GM12878 (cell line): ENCODE measurements at regions not wholly inside any gene's neighbourhood (a gene's known extent, or its start where the extent isn't known, plus 50 kb on each side); places are given as distances from the start of the nearest gene placed in this dataset.

Source experiments
- ATAC-seq: fragments of 200-7000 bp; cut with Tn5 transposase; 3 replicates; pipeline ENCODE4 v1.9.1; 2020; ENCODE audit warnings: mild to moderate bottlenecking, moderate library complexity
- BruUV-seq: library from RNA; stranded (reverse); fragments of 400-500 nt; replicated peaks from 2 replicates; lab custom pipeline; 2021; lab: Mats Ljungman, UMichigan
- CTCF ChIA-PET: fragments of 300-600 bp; sonication (Branson Sonifier 250); formaldehyde crosslinking; extraction: SDS; loops from one replicate; lab custom pipeline; 2021; ENCODE audit warnings: inconsistent platforms; lab: Yijun Ruan, JAX
- POLR2A ChIA-PET: fragments of 350-600 bp; formaldehyde crosslinking; extraction: SDS; loops from one replicate; lab custom pipeline; 2021; ENCODE audit warnings: inconsistent platforms; lab: Charles Lee
- RAD21 ChIA-PET: fragments of 300-600 bp; sonication (Branson Sonifier 250); formaldehyde crosslinking; loops from one replicate; lab custom pipeline; 2023; ENCODE audit warnings: antibody characterized with exemption; ENCODE audit not compliant: unreplicated experiment; lab: Charles Lee
- SMC1A ChIA-PET: fragments of 300-600 bp; sonication (Branson Sonifier 250); formaldehyde crosslinking; loops from one replicate; lab custom pipeline; 2023; ENCODE audit not compliant: unreplicated experiment, uncharacterized antibody; lab: Charles Lee
- DNase-seq: peaks from one replicate; pipeline ENCODE4 v3.0.0-alpha.2; 2011; ENCODE audit warnings: low read depth, low spot score
- FAIRE-seq: peaks from 3 replicates; lab custom pipeline; 2011; peaks lifted over from hg19 to GRCh38; lab: Jason Lieb, UNC
- H2AFZ ChIP-seq: 2 replicates; pipeline ENCODE4 v1.6.0; 2011; ENCODE audit warnings: low read depth, low read length, control low read depth; ENCODE audit not compliant: control insufficient read depth
- H3K27ac ChIP-seq: 2 replicates; pipeline ENCODE4 v1.5.1; 2011; ENCODE audit warnings: control low read depth; ENCODE audit not compliant: control insufficient read depth, insufficient read depth
- H3K27me3 ChIP-seq, 2 experiments: replicated peaks in 1 of 2; 2 replicates each; pipeline versions ENCODE4 v1.6.0 to v1.6.1; 2011; ENCODE audit warnings: low read length in 1 of 2; ENCODE audit not compliant: control insufficient read depth in 2 of 2, insufficient read depth in 2 of 2
- H3K36me3 ChIP-seq, 2 experiments: 2 replicates each; pipeline ENCODE4 v1.5.1; 2011; ENCODE audit warnings: low read length in 1 of 2; ENCODE audit not compliant: control insufficient read depth in 2 of 2, insufficient read depth in 2 of 2
- H3K4me1 ChIP-seq: 2 replicates; pipeline ENCODE4 v1.6.1; 2011; ENCODE audit warnings: mild to moderate bottlenecking, low read length, moderate library complexity, mixed read lengths; ENCODE audit not compliant: control insufficient read depth, insufficient read depth
- H3K4me2 ChIP-seq: 2 replicates; pipeline ENCODE4 v1.6.0; 2011; ENCODE audit warnings: control low read depth; ENCODE audit not compliant: control insufficient read depth, insufficient read depth
- H3K4me3 ChIP-seq: fragments of 200-600 bp; sonication (generic); 2 replicates; pipeline ENCODE4 v1.5.1; 2016
- H3K79me2 ChIP-seq: 2 replicates; pipeline ENCODE4 v1.6.0; 2011; ENCODE audit warnings: low read length; ENCODE audit not compliant: control insufficient read depth, insufficient read depth
- H3K9ac ChIP-seq: 2 replicates; pipeline ENCODE4 v1.8.0; 2011; ENCODE audit warnings: low read length, control low read depth, mixed read lengths; ENCODE audit not compliant: control insufficient read depth, insufficient read depth
- H3K9me3 ChIP-seq: replicated peaks from 3 replicates; pipeline ENCODE4 v1.5.1; 2011; ENCODE audit warnings: mild to moderate bottlenecking, low read length; ENCODE audit not compliant: control insufficient read depth, insufficient read depth
- H4K20me1 ChIP-seq: 2 replicates; pipeline ENCODE4 v1.6.0; 2011; ENCODE audit not compliant: control insufficient read depth, insufficient read depth
- BACH1 ChIP-seq: fragments of 450-650 bp; IDR thresholded peaks from 2 replicates; pipeline ENCODE4 v1.6.1; 2017; ENCODE audit warnings: mild to moderate bottlenecking, borderline replicate concordance
- CBX3 ChIP-seq: fragments of 200-600 bp; sonication (generic); IDR thresholded peaks from 2 replicates; pipeline ENCODE4 v1.6.1; 2016; ENCODE audit warnings: low read depth, borderline replicate concordance
- CREB1 ChIP-seq: IDR thresholded peaks from 2 replicates; pipeline ENCODE4 v1.6.1; 2012; ENCODE audit warnings: low read depth, mild to moderate bottlenecking, inconsistent platforms
- EGR1 ChIP-seq, 2 experiments: IDR thresholded peaks; 1 replicate in 1 of 2; 2 replicates in 1 of 2; pipeline ENCODE4 v1.6.1; 2011 to 2012; ENCODE audit warnings: low read depth in 2 of 2, low read length in 2 of 2, borderline replicate concordance in 1 of 2, mild to moderate bottlenecking in 1 of 2, moderate library complexity in 1 of 2
- HDAC6 ChIP-seq: fragments of 200-600 bp; sonication (generic); IDR thresholded peaks from one replicate; pipeline ENCODE4 v1.8.0; 2017; ENCODE audit warnings: antibody characterized with exemption; ENCODE audit not compliant: unreplicated experiment
- IKZF2 ChIP-seq, 2 experiments: fragments of 450-650 bp; IDR thresholded peaks; 2 replicates each; pipeline ENCODE4 v1.6.1; 2017; ENCODE audit warnings: mild to moderate bottlenecking in 2 of 2, moderate library complexity in 2 of 2
- MYC ChIP-seq: IDR thresholded peaks from 2 replicates; pipeline ENCODE4 v1.6.1; 2011; ENCODE audit warnings: mild to moderate bottlenecking, low read length, moderate library complexity, inconsistent platforms; ENCODE audit not compliant: insufficient read depth, insufficient replicate concordance, insufficient read length, severe bottlenecking
- RELA ChIP-seq: fragments of 450-650 bp; IDR thresholded peaks from 2 replicates; pipeline ENCODE4 v1.8.0; 2014; ENCODE audit warnings: borderline replicate concordance; ENCODE audit not compliant: partially characterized antibody
- RFX5 ChIP-seq: IDR thresholded peaks from 2 replicates; pipeline ENCODE4 v1.6.1; 2011; ENCODE audit warnings: low read depth, low read length, improper control_type of control experiment
- SPI1 ChIP-seq: IDR thresholded peaks from 2 replicates; pipeline ENCODE4 v1.6.1; 2011; ENCODE audit warnings: low read depth, mild to moderate bottlenecking, low read length, moderate library complexity, borderline replicate concordance; ENCODE audit not compliant: insufficient read depth
- SRF ChIP-seq, 2 experiments: IDR thresholded peaks; 2 replicates each; pipeline ENCODE4 v1.6.1; 2011; ENCODE audit warnings: low read depth in 2 of 2, low read length in 2 of 2, mild to moderate bottlenecking in 1 of 2, moderate library complexity in 1 of 2
- ZNF24 ChIP-seq: fragments of 450-650 bp; IDR thresholded peaks from 2 replicates; pipeline ENCODE4 v1.6.1; 2017; ENCODE audit warnings: antibody characterized with exemption, mild to moderate bottlenecking
- ZNF687 ChIP-seq: fragments of 450-650 bp; IDR thresholded peaks from 2 replicates; pipeline ENCODE4 v1.6.1; 2017; ENCODE audit warnings: mild to moderate bottlenecking, moderate library complexity
- ZSCAN29 ChIP-seq: fragments of 450-650 bp; IDR thresholded peaks from 2 replicates; pipeline ENCODE4 v1.6.1; 2017; ENCODE audit warnings: mild to moderate bottlenecking, moderate library complexity
- WGBS: methylation state at CpG from one replicate; pipeline ENCODE4 v1.1.6; 2016; ENCODE audit warnings: low lambda C conversion rate; ENCODE audit not compliant: insufficient replicate concordance, insufficient coverage; ENCODE audit errors: missing lambda C conversion rate; 5-methylcytosine and 5-hydroxymethylcytosine counted together
- in situ Hi-C: fragments of 300-500 bp; cut with MboI; formaldehyde crosslinking; loops from 9 replicates; pipeline ENCODE4 v1.14.3; 2018; ENCODE audit warnings: mixed read lengths
- intact Hi-C: fragments of 100-400 bp; cut with micrococcal nuclease; formaldehyde crosslinking; loops from one replicate; pipeline ENCODE4 v1.14.2; 2022; ENCODE audit not compliant: unreplicated experiment
- TF ChIP-seq, protein P1 (sequence below): IDR thresholded peaks from 2 replicates; pipeline ENCODE4 v1.6.1; 2012; ENCODE audit warnings: low read length, inconsistent platforms
- TF ChIP-seq, protein P2 (sequence below): IDR thresholded peaks from 2 replicates; pipeline ENCODE4 v1.6.1; 2012; ENCODE audit warnings: low read depth, low read length, improper control_type of control experiment
- TF ChIP-seq, protein P3 (sequence below): IDR thresholded peaks from 2 replicates; pipeline ENCODE4 v1.6.1; 2011; ENCODE audit warnings: low read depth, mild to moderate bottlenecking, low read length, moderate library complexity, borderline replicate concordance; ENCODE audit errors: extremely low read depth

GRCh38 chr14:103194256-103195045 is 71.2 kb downstream of the TNFAIP2 start:
- BruUV-seq, result no TSS peak
- ChIA-PET RAD21 (no interaction called here), POLR2A (no interaction called here), SMC1A (interaction anchor here (0.5 kb wide), 1 partner anchor 378 kb away, joined by 3 read pairs; no protein-coding TSS in a partner anchor), CTCF (no interaction called here)
- no peak for ATAC-seq
- Histone ChIP-seq H4K20me1 (no peaks in the 10 kb centered on the region), H3K9ac (no peak overlapping the region), H3K27me3 (no peaks in the 10 kb centered on the region; a peak in 1 of 4 replicates), H2AFZ (no peak overlapping the region), H3K9me3 (no peaks in the 10 kb centered on the region; the same call in 2 of the 3 replicates), H3K4me2 (no peak overlapping the region), H3K27ac (no peak overlapping the region), H3K4me1 (no peaks in the 10 kb centered on the region), H3K36me3 (no peaks in the 10 kb centered on the region), H3K4me3 (no peak overlapping the region), H3K79me2 (no peaks in the 10 kb centered on the region)
- 66% methylated on average over 16 of the region's 16 CpGs for WGBS
- no peak for DNase-seq
- intact Hi-C loops, result no loop called here
- in situ Hi-C loops, result no loop called here
- no peak for FAIRE-seq
- TF ChIP-seq IKZF2 (IDR thresholded peaks at IDR 0.05) (no peak), ZSCAN29 (no peak), BACH1 (no peak), RELA (no peak), ZNF687 (no peak), CBX3 (no peak), RFX5 (no peak), SRF (IDR thresholded peaks at IDR 0.05; ENCODE audit: low read depth in 2 of 2, low read length in 2 of 2) (no peak), HDAC6 (no peak), CREB1 (no peak), MYC (no peak), ZNF24 (no peak), SPI1 (no peak), EGR1 (IDR thresholded peaks at IDR 0.05; ENCODE audit: borderline replicate concordance in 1 of 2, low read depth in 2 of 2, low read length in 2 of 2) (no peak)
- TF ChIP-seq, protein P1, sequence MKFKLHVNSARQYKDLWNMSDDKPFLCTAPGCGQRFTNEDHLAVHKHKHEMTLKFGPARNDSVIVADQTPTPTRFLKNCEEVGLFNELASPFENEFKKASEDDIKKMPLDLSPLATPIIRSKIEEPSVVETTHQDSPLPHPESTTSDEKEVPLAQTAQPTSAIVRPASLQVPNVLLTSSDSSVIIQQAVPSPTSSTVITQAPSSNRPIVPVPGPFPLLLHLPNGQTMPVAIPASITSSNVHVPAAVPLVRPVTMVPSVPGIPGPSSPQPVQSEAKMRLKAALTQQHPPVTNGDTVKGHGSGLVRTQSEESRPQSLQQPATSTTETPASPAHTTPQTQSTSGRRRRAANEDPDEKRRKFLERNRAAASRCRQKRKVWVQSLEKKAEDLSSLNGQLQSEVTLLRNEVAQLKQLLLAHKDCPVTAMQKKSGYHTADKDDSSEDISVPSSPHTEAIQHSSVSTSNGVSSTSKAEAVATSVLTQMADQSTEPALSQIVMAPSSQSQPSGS, result no peak
- TF ChIP-seq, protein P2, sequence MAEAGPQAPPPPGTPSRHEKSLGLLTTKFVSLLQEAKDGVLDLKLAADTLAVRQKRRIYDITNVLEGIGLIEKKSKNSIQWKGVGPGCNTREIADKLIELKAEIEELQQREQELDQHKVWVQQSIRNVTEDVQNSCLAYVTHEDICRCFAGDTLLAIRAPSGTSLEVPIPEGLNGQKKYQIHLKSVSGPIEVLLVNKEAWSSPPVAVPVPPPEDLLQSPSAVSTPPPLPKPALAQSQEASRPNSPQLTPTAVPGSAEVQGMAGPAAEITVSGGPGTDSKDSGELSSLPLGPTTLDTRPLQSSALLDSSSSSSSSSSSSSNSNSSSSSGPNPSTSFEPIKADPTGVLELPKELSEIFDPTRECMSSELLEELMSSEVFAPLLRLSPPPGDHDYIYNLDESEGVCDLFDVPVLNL, result no peak
- TF ChIP-seq, protein P3, sequence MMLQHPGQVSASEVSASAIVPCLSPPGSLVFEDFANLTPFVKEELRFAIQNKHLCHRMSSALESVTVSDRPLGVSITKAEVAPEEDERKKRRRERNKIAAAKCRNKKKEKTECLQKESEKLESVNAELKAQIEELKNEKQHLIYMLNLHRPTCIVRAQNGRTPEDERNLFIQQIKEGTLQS, result no peak
